Natural killer cell (primary cell): ENCODE measurements at regions not wholly inside any gene's neighbourhood (a gene's known extent, or its start where the extent isn't known, plus 50 kb on each side); places are given as distances from the start of the nearest gene placed in this dataset.

Experiments
- ATAC-seq, 3 donors: fragments of 150-1000 bp in 2 of 3; fragments of 200-7000 bp in 1 of 3; cut with Tn5 transposase; 1 replicate in 1 of 3; 2 replicates in 2 of 3; pipeline ENCODE4 v1.10.0; 2021; ENCODE audit warnings: mild to moderate bottlenecking in 2 of 3, moderate library complexity in 2 of 3
- DNase-seq, 2 donors: peaks; one replicate each; pipeline versions ENCODE4 v3.0.0 to v3.0.0-alpha.2; 2013 to 2021; ENCODE audit warnings: mixed read lengths in 1 of 2
- H3K27ac ChIP-seq: one replicate; pipeline ENCODE4 v1.5.1; 2013; ENCODE audit warnings: mild to moderate bottlenecking, low read length
- H3K27me3 ChIP-seq: one replicate; pipeline ENCODE4 v1.6.1; 2013; ENCODE audit warnings: low read length; ENCODE audit not compliant: control insufficient read depth, insufficient read depth
- H3K36me3 ChIP-seq: one replicate; pipeline ENCODE4 v1.6.1; 2013; ENCODE audit warnings: low read length; ENCODE audit not compliant: control insufficient read depth, insufficient read depth
- H3K4me1 ChIP-seq: one replicate; pipeline ENCODE4 v1.6.1; 2013; ENCODE audit warnings: low read length; ENCODE audit not compliant: control insufficient read depth, insufficient read depth
- H3K4me3 ChIP-seq: one replicate; pipeline ENCODE4 v1.5.1; 2013; ENCODE audit warnings: low read length
- H3K9me3 ChIP-seq: one replicate; pipeline ENCODE4 v1.6.1; 2013; ENCODE audit warnings: low read length; ENCODE audit not compliant: control insufficient read depth, insufficient read depth
- H3K27ac Mint-ChIP-seq, 2 donors: one replicate each; pipeline ENCODE4 v1.8.0; 2022; ENCODE audit warnings: mild to moderate bottlenecking in 2 of 2, mixed read lengths in 2 of 2, moderate library complexity in 1 of 2
- H3K27me3 Mint-ChIP-seq, 2 donors: one replicate each; pipeline ENCODE4 v1.8.0; 2022; ENCODE audit warnings: low read depth in 2 of 2, mixed read lengths in 2 of 2
- H3K36me3 Mint-ChIP-seq: one replicate; pipeline ENCODE4 v1.8.0; 2022; ENCODE audit warnings: mixed read lengths
- H3K4me1 Mint-ChIP-seq, 2 donors: one replicate each; pipeline ENCODE4 v1.8.0; 2022; ENCODE audit warnings: mixed read lengths in 2 of 2
- H3K4me3 Mint-ChIP-seq: one replicate; pipeline ENCODE4 v1.8.0; 2022; ENCODE audit warnings: mild to moderate bottlenecking, moderate library complexity, mixed read lengths
- H3K9me3 Mint-ChIP-seq, 2 donors: one replicate each; pipeline ENCODE4 v1.8.0; 2022; ENCODE audit warnings: mixed read lengths in 2 of 2
- CTCF ChIP-seq: fragments of 200-600 bp; IDR thresholded peaks from one replicate; pipeline ENCODE4 v1.8.0; 2022; ENCODE audit warnings: antibody characterized with exemption
- WGBS: methylation state at CpG from one replicate; pipeline ENCODE4 v1.1.7; 2013; ENCODE audit warnings: missing lambda C conversion rate; ENCODE audit not compliant: insufficient coverage; 5-methylcytosine and 5-hydroxymethylcytosine counted together
- intact Hi-C: fragments of 100-400 bp; cut with micrococcal nuclease; formaldehyde crosslinking; loops from one replicate; pipeline ENCODE4 v1.14.2; 2022

- Mint-ChIP-seq H3K4me3 (no peak overlapping the region), H3K36me3 (no peaks in the 10 kb centered on the region), H3K9me3 (no peaks in the 10 kb centered on the region), H3K27me3 (peaks cover 4 to 34% of the 10 kb centered on the region in 2 donors), H3K4me1 (peaks cover 39 to 56% of the 10 kb centered on the region in 2 donors), H3K27ac (no peak overlapping the region)
- DNase-seq (no peak), ATAC-seq (no peak)
- Histone ChIP-seq H3K9me3 (no peaks in the 10 kb centered on the region), H3K27ac (no peak overlapping the region), H3K4me3 (no peak overlapping the region), H3K4me1 (peaks cover 10% of the 10 kb centered on the region), H3K36me3 (no peaks in the 10 kb centered on the region), H3K27me3 (no peaks in the 10 kb centered on the region)
- WGBS = 91% methylated on average over 4 of the region's 4 CpGs
- no peak for TF ChIP-seq CTCF
- intact Hi-C loops = no loop called here
Observed at GRCh38 chr12:107436836-107437235, 248.8 kb upstream of the PWP1 start.

GRCh38 chr12:107437954-107438353 is 247.6 kb upstream of the PWP1 start:
- no peak overlapping the region for H3K4me3 Mint-ChIP-seq
- TF ChIP-seq CTCF = no peak
- no peaks in the 10 kb centered on the region for H3K36me3 Mint-ChIP-seq
- Histone ChIP-seq H3K4me3 (no peak overlapping the region), H3K9me3 (no peaks in the 10 kb centered on the region), H3K4me1 (no peaks in the 10 kb centered on the region), H3K27ac (no peak overlapping the region), H3K36me3 (no peaks in the 10 kb centered on the region), H3K27me3 (no peaks in the 10 kb centered on the region)
- peaks cover 34 to 49% of the 10 kb centered on the region in 2 donors for H3K4me1 Mint-ChIP-seq
- H3K27ac Mint-ChIP-seq = no peak overlapping the region
- DNase-seq (no peak), ATAC-seq (no peak)
- no peaks in the 10 kb centered on the region for H3K9me3 Mint-ChIP-seq
- H3K27me3 Mint-ChIP-seq = peaks cover 2 to 26% of the 10 kb centered on the region in 2 donors
- intact Hi-C loops = no loop called here
- WGBS = 95% methylated on average over 6 of the region's 6 CpGs

GRCh38 chr12:107439026-107439738 is 246.4 kb upstream of the PWP1 start:
- peaks cover 31 to 49% of the 10 kb centered on the region in 2 donors for H3K4me1 Mint-ChIP-seq

More at GRCh38 chr12:107439026-107439738, 246.4 kb upstream of the PWP1 start:
- peaks cover 2 to 22% of the 10 kb centered on the region in 2 donors for H3K27me3 Mint-ChIP-seq
- Histone ChIP-seq H3K4me1 (no peaks in the 10 kb centered on the region), H3K27ac (no peak overlapping the region), H3K27me3 (no peaks in the 10 kb centered on the region), H3K36me3 (no peaks in the 10 kb centered on the region), H3K4me3 (no peak overlapping the region), H3K9me3 (no peaks in the 10 kb centered on the region)
- no peak for ATAC-seq
- no peak overlapping the region for H3K27ac Mint-ChIP-seq
- intact Hi-C loops = no loop called here
- H3K36me3 Mint-ChIP-seq = no peaks in the 10 kb centered on the region
- no peak for TF ChIP-seq CTCF
- no peak for DNase-seq
- 92% methylated on average over 5 of the region's 8 CpGs for WGBS
- H3K4me3 Mint-ChIP-seq = no peak overlapping the region
- H3K9me3 Mint-ChIP-seq = no peaks in the 10 kb centered on the region
